ENCODE measurements at regions not wholly inside any gene's neighbourhood (a gene's known extent, or its start where the extent isn't known, plus 50 kb on each side); places are given as distances from the start of the nearest gene placed in this dataset.

DNA sequence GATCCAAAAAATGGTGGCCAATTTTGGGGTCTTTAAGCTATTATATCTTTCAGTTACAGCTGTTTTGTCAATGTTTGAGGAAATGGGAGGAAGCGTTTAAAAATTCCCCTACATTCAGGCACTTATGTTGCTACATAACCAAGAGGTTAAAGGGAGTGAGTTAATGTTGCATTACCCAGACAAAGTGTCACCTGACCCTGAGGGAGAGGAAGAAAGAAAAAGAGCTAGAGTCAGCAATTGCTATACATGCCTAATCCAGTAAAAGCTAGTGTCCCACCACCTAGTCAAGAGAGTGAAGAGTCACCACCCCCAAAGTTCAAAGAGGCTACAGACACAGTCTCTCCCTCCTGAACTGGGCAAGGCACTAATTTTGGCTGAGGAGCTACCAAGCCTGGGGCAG, 69.5 kb upstream of the ZNF92 start:
- no peak overlapping the region for H2AK5ac ChIP-seq (ENCODE audit: low read length)
- H3K27me3 ChIP-seq (ENCODE audit: insufficient read depth, low read length), result no peaks in the 10 kb centered on the region
- H2BK12ac ChIP-seq (ENCODE audit: low read length), result no peak overlapping the region
- H3K36me3 ChIP-seq (ENCODE audit: control insufficient read depth in 1 of 2, insufficient read depth in 2 of 2, low read length in 2 of 2), result no peaks in the 10 kb centered on the region
- H4K8ac ChIP-seq (ENCODE audit: low read depth, low read length), result no peak overlapping the region
- H3K4me1 ChIP-seq (ENCODE audit: control insufficient read depth in 1 of 2, insufficient read depth in 2 of 2, low read length in 2 of 2), result no peaks in the 10 kb centered on the region
- no CpG with 5 or more reads among the region's 1 CpG for WGBS (ENCODE audit: extremely low coverage, insufficient coverage, insufficient read length)
- H2BK120ac ChIP-seq (ENCODE audit: insufficient read depth, low read length, poor library complexity), result no peak overlapping the region
- no peaks in the 10 kb centered on the region for H3K79me1 ChIP-seq (ENCODE audit: low read length)
- no peak overlapping the region for H4K91ac ChIP-seq (ENCODE audit: low read depth, low read length)
- no peak overlapping the region for H2AFZ ChIP-seq (ENCODE audit: insufficient read depth, low read length, poor library complexity)
- no peak overlapping the region for H3K4ac ChIP-seq (ENCODE audit: low read depth, low read length)
- DNase-seq, result no peak
- H4K12ac ChIP-seq (ENCODE audit: low read depth, low read length), result no peak overlapping the region
- H2BK5ac ChIP-seq (ENCODE audit: low read depth, low read length, poor library complexity), result no peak overlapping the region
- H3K23ac ChIP-seq (ENCODE audit: low read length), result no peak overlapping the region
- H3K79me2 ChIP-seq (ENCODE audit: control insufficient read depth, insufficient read depth, low read length, poor library complexity), result no peaks in the 10 kb centered on the region
- H3K9me3 ChIP-seq (ENCODE audit: insufficient read depth, low read depth, low read length), result no peaks in the 10 kb centered on the region
- no peak overlapping the region for H3K14ac ChIP-seq (ENCODE audit: low read length)
- H3K18ac ChIP-seq (ENCODE audit: low read length), result no peak overlapping the region
- H3K4me2 ChIP-seq (ENCODE audit: low read length), result no peak overlapping the region
- H3K4me3 ChIP-seq (ENCODE audit: low read depth, low read length), result no peak overlapping the region
- H3K27ac ChIP-seq (ENCODE audit: low read depth, low read length), result no peak overlapping the region
- no peak overlapping the region for H3K9ac ChIP-seq (ENCODE audit: low read length)

DNA sequence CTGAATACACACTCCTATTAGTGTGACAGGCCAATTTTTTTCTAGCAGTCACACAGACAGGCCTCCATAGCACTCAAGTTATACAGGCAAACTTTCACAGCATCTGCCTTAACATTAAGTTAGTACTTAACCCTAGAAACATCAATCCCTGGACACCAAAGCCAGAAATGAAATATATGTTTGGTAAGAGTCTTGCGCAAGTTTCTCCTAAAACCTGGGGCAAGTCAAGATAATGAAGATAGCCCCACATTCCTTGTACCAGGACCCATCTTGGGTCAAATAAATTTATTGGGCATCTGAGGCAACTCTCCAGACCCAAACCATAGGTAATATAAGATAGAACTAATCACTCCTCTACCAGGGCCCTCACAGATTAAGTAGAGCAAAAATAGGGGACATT, 70.8 kb upstream of the ZNF92 start:
- H3K27me3 ChIP-seq (ENCODE audit: insufficient read depth, low read length), result no peaks in the 10 kb centered on the region
- H3K79me2 ChIP-seq (ENCODE audit: control insufficient read depth, insufficient read depth, low read length, poor library complexity), result no peaks in the 10 kb centered on the region
- no peak overlapping the region for H3K4ac ChIP-seq (ENCODE audit: low read depth, low read length)
- H4K8ac ChIP-seq (ENCODE audit: low read depth, low read length), result no peak overlapping the region
- H2BK5ac ChIP-seq (ENCODE audit: low read depth, low read length, poor library complexity), result no peak overlapping the region
- no peak overlapping the region for H3K4me2 ChIP-seq (ENCODE audit: low read length)
- no CpG with 5 or more reads among the region's 1 CpG for whole genome bisulfite sequencing (ENCODE audit: extremely low coverage, insufficient coverage, insufficient read length)
- H3K36me3 ChIP-seq (ENCODE audit: control insufficient read depth in 1 of 2, insufficient read depth in 2 of 2, low read length in 2 of 2), result no peaks in the 10 kb centered on the region
- no peak overlapping the region for H3K9ac ChIP-seq (ENCODE audit: low read length)
- no peak overlapping the region for H2BK120ac ChIP-seq (ENCODE audit: insufficient read depth, low read length, poor library complexity)
- no peaks in the 10 kb centered on the region for H3K79me1 ChIP-seq (ENCODE audit: low read length)
- no peak overlapping the region for H2AFZ ChIP-seq (ENCODE audit: insufficient read depth, low read length, poor library complexity)
- no peak overlapping the region for H4K91ac ChIP-seq (ENCODE audit: low read depth, low read length)
- H2BK12ac ChIP-seq (ENCODE audit: low read length), result no peak overlapping the region
- no peak overlapping the region for H4K12ac ChIP-seq (ENCODE audit: low read depth, low read length)
- DNase-seq, result no peak
- H3K18ac ChIP-seq (ENCODE audit: low read length), result no peak overlapping the region
- no peak overlapping the region for H3K23ac ChIP-seq (ENCODE audit: low read length)
- no peak overlapping the region for H3K14ac ChIP-seq (ENCODE audit: low read length)
- H3K4me3 ChIP-seq (ENCODE audit: low read depth, low read length), result no peak overlapping the region
- H2AK5ac ChIP-seq (ENCODE audit: low read length), result no peak overlapping the region
- H3K9me3 ChIP-seq (ENCODE audit: insufficient read depth, low read depth, low read length), result no peaks in the 10 kb centered on the region
- H3K27ac ChIP-seq (ENCODE audit: low read depth, low read length), result no peak overlapping the region
- no peaks in the 10 kb centered on the region for H3K4me1 ChIP-seq (ENCODE audit: control insufficient read depth in 1 of 2, insufficient read depth in 2 of 2, low read length in 2 of 2)

DNA sequence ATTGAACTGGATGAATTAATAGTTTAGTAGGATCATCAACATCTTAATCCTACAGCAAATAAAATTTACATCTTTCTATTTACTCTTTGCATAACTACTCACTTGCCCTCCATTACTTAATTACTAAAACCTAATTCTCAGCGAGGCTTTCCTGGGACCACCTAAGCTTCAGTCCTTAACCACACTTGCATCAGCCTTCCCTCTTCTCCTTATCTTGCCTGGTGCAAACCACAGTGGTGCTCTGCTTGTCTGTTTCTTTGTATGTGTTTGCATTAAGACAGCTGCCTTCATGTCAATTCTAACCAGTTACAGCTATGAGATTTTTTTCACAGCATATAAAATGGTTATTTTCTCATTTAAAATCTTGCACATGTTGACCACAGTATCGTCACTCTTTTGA, 72.6 kb upstream of the ZNF92 start:
- Histone ChIP-seq H2AK5ac (ENCODE audit: low read length) (no peak overlapping the region), H3K4me3 (ENCODE audit: low read depth, low read length) (no peak overlapping the region), H4K91ac (ENCODE audit: low read depth, low read length) (no peak overlapping the region), H3K4me1 (ENCODE audit: control insufficient read depth in 1 of 2, insufficient read depth in 2 of 2, low read length in 2 of 2) (no peaks in the 10 kb centered on the region), H3K9me3 (ENCODE audit: insufficient read depth, low read depth, low read length) (no peaks in the 10 kb centered on the region), H4K8ac (ENCODE audit: low read depth, low read length) (no peak overlapping the region), H2AFZ (ENCODE audit: insufficient read depth, low read length, poor library complexity) (no peak overlapping the region), H3K23ac (ENCODE audit: low read length) (no peak overlapping the region), H3K36me3 (ENCODE audit: control insufficient read depth in 1 of 2, insufficient read depth in 2 of 2, low read length in 2 of 2) (no peaks in the 10 kb centered on the region), H3K18ac (ENCODE audit: low read length) (no peak overlapping the region), H3K27me3 (ENCODE audit: insufficient read depth, low read length) (no peaks in the 10 kb centered on the region), H3K14ac (ENCODE audit: low read length) (no peak overlapping the region), H3K27ac (ENCODE audit: low read depth, low read length) (no peak overlapping the region), H2BK5ac (ENCODE audit: low read depth, low read length, poor library complexity) (no peak overlapping the region), H3K79me2 (ENCODE audit: control insufficient read depth, insufficient read depth, low read length, poor library complexity) (no peaks in the 10 kb centered on the region), H2BK12ac (ENCODE audit: low read length) (no peak overlapping the region), H3K4ac (ENCODE audit: low read depth, low read length) (no peak overlapping the region), H3K79me1 (ENCODE audit: low read length) (no peaks in the 10 kb centered on the region), H2BK120ac (ENCODE audit: insufficient read depth, low read length, poor library complexity) (no peak overlapping the region), H3K4me2 (ENCODE audit: low read length) (no peak overlapping the region), H4K12ac (ENCODE audit: low read depth, low read length) (no peak overlapping the region), H3K9ac (ENCODE audit: low read length) (no peak overlapping the region)
- DNase-seq, result no peak
- no CpG with 5 or more reads among the region's 2 CpGs for WGBS (ENCODE audit: extremely low coverage, insufficient coverage, insufficient read length)

DNA sequence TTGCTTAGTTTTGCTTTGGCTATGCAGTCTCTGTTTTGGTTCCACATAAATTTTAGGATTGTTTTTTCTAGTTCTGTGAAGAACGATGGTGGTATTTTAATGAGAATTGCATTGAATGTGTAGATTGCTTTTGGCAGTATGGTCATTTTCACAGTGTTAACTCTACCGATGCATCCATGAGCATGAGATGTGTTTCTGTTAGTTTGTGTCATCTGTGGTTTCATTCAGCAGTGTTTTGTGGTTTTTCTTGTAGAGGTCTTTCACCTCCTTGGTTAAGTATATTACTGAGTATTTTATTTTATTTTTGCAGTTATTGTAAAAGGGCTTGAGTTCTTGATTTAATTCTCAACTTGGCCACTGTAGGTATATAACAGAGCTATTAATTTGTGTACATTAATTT, 78.2 kb upstream of the ZNF92 start:
- Histone ChIP-seq H3K14ac (ENCODE audit: low read length) (no peak overlapping the region), H2BK120ac (ENCODE audit: insufficient read depth, low read length, poor library complexity) (no peak overlapping the region), H3K9ac (ENCODE audit: low read length) (no peak overlapping the region), H3K27me3 (ENCODE audit: insufficient read depth, low read length) (no peaks in the 10 kb centered on the region), H2BK12ac (ENCODE audit: low read length) (no peak overlapping the region), H3K23ac (ENCODE audit: low read length) (no peak overlapping the region), H3K9me3 (ENCODE audit: insufficient read depth, low read depth, low read length) (no peaks in the 10 kb centered on the region), H3K4ac (ENCODE audit: low read depth, low read length) (no peak overlapping the region), H3K18ac (ENCODE audit: low read length) (no peak overlapping the region), H3K36me3 (ENCODE audit: control insufficient read depth in 1 of 2, insufficient read depth in 2 of 2, low read length in 2 of 2) (no peaks in the 10 kb centered on the region), H4K8ac (ENCODE audit: low read depth, low read length) (no peak overlapping the region), H2BK5ac (ENCODE audit: low read depth, low read length, poor library complexity) (no peak overlapping the region), H3K79me1 (ENCODE audit: low read length) (no peaks in the 10 kb centered on the region), H2AFZ (ENCODE audit: insufficient read depth, low read length, poor library complexity) (no peak overlapping the region), H2AK5ac (ENCODE audit: low read length) (no peak overlapping the region), H3K4me3 (ENCODE audit: low read depth, low read length) (no peak overlapping the region), H3K27ac (ENCODE audit: low read depth, low read length) (no peak overlapping the region), H4K91ac (ENCODE audit: low read depth, low read length) (no peak overlapping the region), H3K4me2 (ENCODE audit: low read length) (no peak overlapping the region), H3K4me1 (ENCODE audit: control insufficient read depth in 1 of 2, insufficient read depth in 2 of 2, low read length in 2 of 2) (no peaks in the 10 kb centered on the region), H4K12ac (ENCODE audit: low read depth, low read length) (no peak overlapping the region), H3K79me2 (ENCODE audit: control insufficient read depth, insufficient read depth, low read length, poor library complexity) (no peaks in the 10 kb centered on the region)
- no peak for DNase-seq
- WGBS (ENCODE audit: extremely low coverage, insufficient coverage, insufficient read length), result no CpG with 5 or more reads among the region's 2 CpGs

Measured in trophoblast cell (in vitro differentiated cells and primary cell).